ENCODE measurements at regions not wholly inside any gene's neighbourhood (a gene's known extent, or its start where the extent isn't known, plus 50 kb on each side); places are given as distances from the start of the nearest gene placed in this dataset.
A peak's percentile ranks its signal among the peaks of the same experiment; 100 is the strongest.

DNA sequence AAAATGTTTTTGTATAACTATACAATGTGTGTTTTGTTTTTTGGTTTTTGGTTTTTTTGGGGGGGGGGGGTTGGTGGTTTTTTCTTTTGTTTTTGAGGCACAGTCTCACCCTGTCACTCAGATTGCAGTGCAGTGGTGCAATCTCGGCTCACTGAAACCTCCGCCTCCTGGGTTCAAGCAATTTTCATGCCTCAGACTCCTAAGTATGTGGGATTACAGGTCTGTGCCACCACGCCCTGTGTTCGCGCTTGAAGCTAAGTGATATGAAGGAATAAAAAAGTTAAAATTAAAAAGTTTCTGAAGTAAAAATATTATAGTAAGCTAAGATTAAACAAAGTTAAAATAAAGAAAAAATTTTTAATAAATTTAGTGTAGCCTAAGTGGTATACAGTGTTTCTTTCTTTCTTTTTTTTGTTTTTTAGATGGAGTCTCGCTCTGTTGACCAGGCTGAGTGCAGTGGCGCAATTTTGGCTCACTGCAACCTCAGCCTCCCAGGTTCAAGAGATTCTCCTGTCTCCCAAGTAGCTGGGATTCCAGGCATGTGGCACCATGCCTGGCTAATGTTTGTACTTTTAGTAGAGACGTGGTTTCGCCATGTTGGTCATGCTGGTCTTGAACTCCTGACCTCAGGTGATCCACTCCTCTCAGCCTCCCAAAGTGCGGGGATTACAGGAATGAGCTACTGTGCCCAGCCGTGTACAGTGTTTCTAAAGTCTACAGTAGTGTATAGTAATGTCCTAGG, 53.9 kb upstream of the TEX55 start:
- DNase-seq (ENCODE audit: low read depth): no peak
- no peak for TF ChIP-seq CTCF (IDR thresholded peaks at IDR 0.05; ENCODE audit: insufficient read depth, low read depth, low read length, missing control alignments)
- no peak overlapping the region for H3K4me3 ChIP-seq (ENCODE audit: low read length)

GRCh38 chr3:119087799-119088198, 53.2 kb upstream of the IGSF11 start:
- no peak for TF ChIP-seq CTCF (IDR thresholded peaks at IDR 0.05; ENCODE audit: insufficient read depth, low read depth, low read length, missing control alignments)
- DNase-seq (ENCODE audit: low read depth): peak; percentile 62

DNA sequence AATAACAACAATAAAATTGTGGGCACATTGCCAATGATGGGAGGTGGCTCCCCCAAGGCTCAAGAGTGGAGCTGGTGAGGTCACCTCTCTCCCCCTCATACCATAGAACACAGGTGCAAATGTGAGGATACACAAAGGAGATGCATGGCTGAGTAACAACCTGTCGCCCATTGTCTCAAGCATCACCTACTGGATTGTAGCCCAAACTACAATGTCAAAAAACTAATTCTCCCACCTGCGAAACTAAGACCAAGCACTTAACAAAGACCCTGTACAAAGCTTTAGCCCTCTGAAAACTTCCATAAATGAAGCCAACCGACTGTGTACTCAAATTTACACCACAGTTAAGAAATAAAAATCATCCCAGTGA, 50.4 kb upstream of the IGSF11 start:
- no peak for DNase-seq (ENCODE audit: low read depth)
- no peak for TF ChIP-seq CTCF (IDR thresholded peaks at IDR 0.05; ENCODE audit: insufficient read depth, low read depth, low read length, missing control alignments)

More at GRCh38 chr3:119087799-119088198, 53.2 kb upstream of the IGSF11 start:
- no peak overlapping the region for H3K4me3 ChIP-seq (ENCODE audit: low read length)

DNA sequence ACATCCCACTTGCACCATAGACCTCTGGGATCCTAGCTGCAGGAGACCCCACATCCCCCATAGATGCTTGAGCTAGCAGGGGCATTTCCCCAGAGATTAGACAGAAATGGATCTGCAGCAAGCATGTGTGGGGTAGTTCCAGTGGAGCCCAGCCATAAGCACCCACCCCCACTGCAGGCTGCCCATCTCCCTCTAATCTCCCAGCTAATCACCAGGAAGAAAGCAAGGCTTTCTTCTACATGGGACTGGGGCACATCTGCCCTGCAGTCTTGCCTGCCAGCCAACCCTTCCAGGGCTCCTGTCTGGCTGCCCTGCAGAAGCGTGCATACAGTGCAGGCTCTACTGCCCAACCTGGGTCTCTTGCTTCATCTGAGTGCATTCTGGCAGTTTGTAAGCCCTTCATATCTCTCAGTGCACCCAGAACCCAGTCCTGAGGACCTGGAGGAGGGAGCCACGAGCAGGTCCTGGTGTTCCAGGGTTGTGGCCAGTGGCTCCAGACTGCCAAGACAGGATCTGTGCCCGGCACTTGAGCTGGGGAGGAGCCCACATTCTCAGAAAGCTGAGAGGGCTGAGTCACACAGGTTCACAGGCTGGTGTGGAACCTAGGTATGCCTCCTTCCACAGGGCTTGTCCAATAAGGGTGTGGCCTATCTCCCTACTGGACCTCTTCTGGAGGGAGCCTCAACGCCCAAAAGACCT, 49.9 kb upstream of the IGSF11 start:
- H3K4me3 ChIP-seq (ENCODE audit: low read length): no peak overlapping the region
- TF ChIP-seq CTCF (IDR thresholded peaks at IDR 0.05; ENCODE audit: insufficient read depth, low read depth, low read length, missing control alignments): no peak
- peak; percentile 71 for DNase-seq (ENCODE audit: low read depth)

More for the DNA sequence above, 50.4 kb upstream of the IGSF11 start:
- no peak overlapping the region for H3K4me3 ChIP-seq (ENCODE audit: low read length)

Data from epithelial cell of esophagus (primary cell).